Neural cell (in vitro differentiated cells): ENCODE measurements at regions not wholly inside any gene's neighbourhood (a gene's known extent, or its start where the extent isn't known, plus 50 kb on each side); places are given as distances from the start of the nearest gene placed in this dataset.

Experiments used
- H2AFZ ChIP-seq: fragments of 200-600, 300-800 bp; sonication (generic), shearing (Covaris generic); 2 replicates; pipeline ENCODE4 v1.6.0; 2014; ENCODE audit warnings: low read depth, mild to moderate bottlenecking, antibody characterized with exemption, low read length, moderate library complexity
- H3F3A ChIP-seq: fragments of 200-600 bp; shearing (Covaris generic); 2 replicates; pipeline ENCODE4 v1.6.1; 2016; ENCODE audit warnings: mild to moderate bottlenecking, moderate library complexity, mixed read lengths, antibody characterized with exemption, low read length; ENCODE audit not compliant: insufficient read depth, poor library complexity, severe bottlenecking
- H3K27ac ChIP-seq: fragments of 200-600, 300-800 bp; sonication (generic), shearing (Covaris generic); 2 replicates; pipeline ENCODE4 v1.5.1; 2014; ENCODE audit warnings: mild to moderate bottlenecking, low read length, moderate library complexity
- H3K27me3 ChIP-seq: fragments of 300-800, 200-600 bp; sonication (generic), shearing (Covaris generic); 2 replicates; pipeline ENCODE4 v1.6.0; 2014; ENCODE audit warnings: mild to moderate bottlenecking, low read depth, low read length, moderate library complexity; ENCODE audit not compliant: insufficient read depth
- H3K36me3 ChIP-seq: fragments of 300-800, 200-600 bp; sonication (generic), shearing (Covaris generic); 2 replicates; pipeline ENCODE4 v1.5.1; 2014; ENCODE audit warnings: mild to moderate bottlenecking, antibody characterized with exemption, low read length, moderate library complexity; ENCODE audit not compliant: insufficient read depth
- H3K4me2 ChIP-seq: fragments of 300-800, 200-600 bp; sonication (generic), shearing (Covaris generic); 2 replicates; pipeline ENCODE4 v1.6.0; 2014; ENCODE audit warnings: mild to moderate bottlenecking, low read length
- H3K4me3 ChIP-seq: fragments of 300-800, 200-600 bp; sonication (generic), shearing (Covaris generic); 2 replicates; pipeline ENCODE4 v1.5.1; 2014; ENCODE audit warnings: mild to moderate bottlenecking, low read length, moderate library complexity
- H3K79me2 ChIP-seq: fragments of 200-600 bp; shearing (Covaris generic); replicated peaks from 2 replicates; pipeline ENCODE4 v1.6.0; 2014; ENCODE audit warnings: mild to moderate bottlenecking, low read length, moderate library complexity; ENCODE audit not compliant: insufficient read depth
- H3K9ac ChIP-seq: fragments of 300-800, 200-600 bp; sonication (generic), shearing (Covaris generic); 2 replicates; pipeline ENCODE4 v1.6.1; 2016; ENCODE audit warnings: mild to moderate bottlenecking, low read length, mixed read lengths
- H3K9me2 ChIP-seq: fragments of 200-600 bp; shearing (Covaris generic); 2 replicates; pipeline ENCODE4 v1.6.1; 2016; ENCODE audit warnings: mild to moderate bottlenecking, low read length, mixed read lengths; ENCODE audit not compliant: insufficient read depth
- H3K9me3 ChIP-seq: fragments of 200-600, 300-800 bp; sonication (generic), shearing (Covaris generic); 2 replicates; pipeline ENCODE4 v1.6.1; 2016; ENCODE audit warnings: mild to moderate bottlenecking, mixed run types, low read length, moderate library complexity, mixed read lengths
- H4K20me1 ChIP-seq: fragments of 200-600 bp; shearing (Covaris generic); 2 replicates; pipeline ENCODE4 v1.6.1; 2016; ENCODE audit warnings: mild to moderate bottlenecking, mixed run types; ENCODE audit not compliant: insufficient read depth
- CTCF ChIP-seq: fragments of 450-650 bp; IDR thresholded peaks from 2 replicates; pipeline ENCODE4 v1.5.1; 2014; ENCODE audit warnings: antibody characterized with exemption, mild to moderate bottlenecking, moderate library complexity; ENCODE audit not compliant: poor library complexity, severe bottlenecking
- EP300 ChIP-seq: fragments of 450-650 bp; conservative IDR thresholded peaks from 2 replicates; pipeline ENCODE4 v1.6.1; 2014; ENCODE audit warnings: antibody characterized with exemption, mild to moderate bottlenecking, moderate library complexity; ENCODE audit not compliant: poor library complexity, severe bottlenecking
- EZH2 ChIP-seq: fragments of 200-600, 300-800 bp; shearing (Covaris generic), sonication (generic); IDR thresholded peaks from 2 replicates; pipeline ENCODE4 v1.6.1; 2014; ENCODE audit warnings: antibody characterized with exemption, low read length, borderline replicate concordance, mild to moderate bottlenecking; ENCODE audit not compliant: insufficient read depth, poor library complexity, severe bottlenecking
- MXI1 ChIP-seq: fragments of 450-650 bp; conservative IDR thresholded peaks from 2 replicates; pipeline ENCODE4 v1.6.1; 2014; ENCODE audit warnings: antibody characterized with exemption, mild to moderate bottlenecking; ENCODE audit not compliant: poor library complexity, severe bottlenecking
- POLR2AphosphoS5 ChIP-seq: IDR thresholded peaks from 2 replicates; pipeline ENCODE4 v1.6.1; 2012
- RAD21 ChIP-seq: fragments of 450-650 bp; conservative IDR thresholded peaks from 2 replicates; pipeline ENCODE4 v1.6.1; 2014; ENCODE audit warnings: antibody characterized with exemption, mild to moderate bottlenecking, moderate library complexity
- REST ChIP-seq: IDR thresholded peaks from 2 replicates; pipeline ENCODE4 v1.6.1; 2012; ENCODE audit warnings: borderline replicate concordance
- SMC3 ChIP-seq: fragments of 450-650 bp; conservative IDR thresholded peaks from 2 replicates; pipeline ENCODE4 v1.6.1; 2014; ENCODE audit warnings: antibody characterized with exemption, mild to moderate bottlenecking, moderate library complexity; ENCODE audit not compliant: poor library complexity
- TAF1 ChIP-seq: IDR thresholded peaks from 2 replicates; pipeline ENCODE4 v1.6.1; 2012; ENCODE audit warnings: low read depth

GRCh38 chr20:22437354-22437753, 147.0 kb downstream of the FOXA2 start:
- Histone ChIP-seq H3K27me3 (peaks cover 9% of the 10 kb centered on the region), H3K4me2 (no peak overlapping the region), H3K9me3 (no peaks in the 10 kb centered on the region), H3K27ac (no peak overlapping the region), H3K9me2 (no peaks in the 10 kb centered on the region), H3K9ac (no peak overlapping the region), H2AFZ (no peak overlapping the region), H3K4me3 (no peak overlapping the region), H3F3A (no peaks in the 10 kb centered on the region), H4K20me1 (no peaks in the 10 kb centered on the region), H3K36me3 (no peaks in the 10 kb centered on the region), H3K79me2 (no peaks in the 10 kb centered on the region)
- TF ChIP-seq TAF1 (no peak), CTCF (no peak)

- no peak overlapping the region for H3K4me3 ChIP-seq
- TF ChIP-seq CTCF (no peak), TAF1 (no peak), POLR2AphosphoS5 (no peak), EZH2 (no peak), RAD21 (no peak), EP300 (no peak), SMC3 (no peak), REST (no peak), MXI1 (no peak)
- H3K36me3 ChIP-seq = no peaks in the 10 kb centered on the region
- H3K9me3 ChIP-seq = no peaks in the 10 kb centered on the region
- no peaks in the 10 kb centered on the region for H3F3A ChIP-seq
- no peaks in the 10 kb centered on the region for H4K20me1 ChIP-seq
- H3K79me2 ChIP-seq = no peaks in the 10 kb centered on the region
- peaks cover 43% of the 10 kb centered on the region for H3K27me3 ChIP-seq
- H3K9ac ChIP-seq = no peak overlapping the region
- no peak overlapping the region for H3K4me2 ChIP-seq
- H3K27ac ChIP-seq = no peak overlapping the region
- H3K9me2 ChIP-seq = no peaks in the 10 kb centered on the region
- no peak overlapping the region for H2AFZ ChIP-seq
Observed at GRCh38 chr20:22431419-22431818, 153.0 kb downstream of the FOXA2 start.
